SH-SY5Y (cell line): ENCODE measurements at regions not wholly inside any gene's neighbourhood (a gene's known extent, or its start where the extent isn't known, plus 50 kb on each side); places are given as distances from the start of the nearest gene placed in this dataset.

Source experiments
- GATA2 ChIP-seq: IDR thresholded peaks from 2 replicates; pipeline ENCODE4 v1.6.1; 2011; ENCODE audit warnings: mild to moderate bottlenecking, low read depth, low read length
- GATA3 ChIP-seq: IDR thresholded peaks from 2 replicates; pipeline ENCODE4 v1.6.1; 2011; ENCODE audit warnings: low read depth, mild to moderate bottlenecking, low read length, moderate library complexity

DNA sequence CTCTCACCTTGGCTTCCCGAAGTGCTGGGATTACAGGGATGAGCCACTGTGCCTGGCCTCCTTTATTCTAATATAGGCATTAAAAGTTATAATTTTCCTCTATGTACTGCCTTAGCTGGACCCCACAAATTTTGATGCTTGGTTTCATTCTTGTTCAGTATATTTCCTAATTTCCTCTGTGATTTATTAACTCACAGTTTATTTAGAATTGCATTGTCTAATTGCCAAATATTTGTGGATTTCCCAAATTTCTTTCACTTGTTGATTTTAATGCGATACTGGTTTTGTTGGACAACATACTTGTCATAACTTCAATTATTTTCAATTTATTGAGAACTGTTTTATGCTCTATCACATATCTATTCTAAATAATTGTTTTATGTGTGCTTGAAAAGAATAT is 366.0 kb downstream of the OMA1 start:
- no peak for TF ChIP-seq GATA3
- no peak for TF ChIP-seq GATA2

DNA sequence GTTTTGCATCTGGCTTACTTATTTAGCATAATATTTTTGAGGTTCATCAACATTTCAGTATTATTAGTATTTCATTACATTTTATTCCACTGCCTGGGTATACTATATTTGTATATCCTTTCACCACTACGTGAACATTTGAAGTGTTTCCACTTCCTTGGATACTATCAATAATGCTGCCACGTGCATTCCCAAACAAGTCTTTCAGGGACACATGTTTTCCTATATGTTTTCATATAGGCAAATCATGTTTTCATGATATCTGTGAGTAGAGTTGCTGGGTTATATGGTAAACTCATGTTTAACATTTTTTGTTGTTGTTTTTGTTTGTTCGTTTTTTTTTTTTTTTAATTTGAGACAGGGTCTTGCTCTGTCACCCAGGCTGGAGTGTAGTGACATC is 380.1 kb downstream of the OMA1 start:
- TF ChIP-seq GATA2 (no peak), GATA3 (no peak)

GRCh38 chr1:58165073-58165472 is 381.5 kb downstream of the OMA1 start:
- TF ChIP-seq GATA3 (no peak), GATA2 (no peak)

GRCh38 chr1:58162952-58163550 is 383.5 kb downstream of the OMA1 start:
- TF ChIP-seq GATA3 (no peak), GATA2 (no peak)

DNA sequence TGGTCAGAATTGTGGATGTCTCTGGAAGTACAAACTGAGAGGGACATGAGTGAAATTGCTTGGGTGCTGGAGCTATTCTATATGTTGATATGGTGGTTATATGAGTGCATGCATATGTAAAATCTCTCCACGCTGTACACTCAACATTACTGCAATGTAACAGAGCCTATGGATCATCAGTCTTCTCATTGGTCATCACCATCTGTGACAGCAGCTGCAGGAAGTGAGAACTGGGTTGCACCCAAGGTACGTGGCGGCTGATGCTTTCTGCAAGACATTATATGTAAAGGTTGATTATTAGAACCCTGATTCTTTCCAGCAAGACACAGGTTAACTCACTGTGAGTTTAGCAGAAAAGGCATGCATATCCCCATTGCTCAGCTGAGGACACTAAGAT is 387.1 kb downstream of the OMA1 start:
- no peak for TF ChIP-seq GATA3
- TF ChIP-seq GATA2 = no peak

DNA sequence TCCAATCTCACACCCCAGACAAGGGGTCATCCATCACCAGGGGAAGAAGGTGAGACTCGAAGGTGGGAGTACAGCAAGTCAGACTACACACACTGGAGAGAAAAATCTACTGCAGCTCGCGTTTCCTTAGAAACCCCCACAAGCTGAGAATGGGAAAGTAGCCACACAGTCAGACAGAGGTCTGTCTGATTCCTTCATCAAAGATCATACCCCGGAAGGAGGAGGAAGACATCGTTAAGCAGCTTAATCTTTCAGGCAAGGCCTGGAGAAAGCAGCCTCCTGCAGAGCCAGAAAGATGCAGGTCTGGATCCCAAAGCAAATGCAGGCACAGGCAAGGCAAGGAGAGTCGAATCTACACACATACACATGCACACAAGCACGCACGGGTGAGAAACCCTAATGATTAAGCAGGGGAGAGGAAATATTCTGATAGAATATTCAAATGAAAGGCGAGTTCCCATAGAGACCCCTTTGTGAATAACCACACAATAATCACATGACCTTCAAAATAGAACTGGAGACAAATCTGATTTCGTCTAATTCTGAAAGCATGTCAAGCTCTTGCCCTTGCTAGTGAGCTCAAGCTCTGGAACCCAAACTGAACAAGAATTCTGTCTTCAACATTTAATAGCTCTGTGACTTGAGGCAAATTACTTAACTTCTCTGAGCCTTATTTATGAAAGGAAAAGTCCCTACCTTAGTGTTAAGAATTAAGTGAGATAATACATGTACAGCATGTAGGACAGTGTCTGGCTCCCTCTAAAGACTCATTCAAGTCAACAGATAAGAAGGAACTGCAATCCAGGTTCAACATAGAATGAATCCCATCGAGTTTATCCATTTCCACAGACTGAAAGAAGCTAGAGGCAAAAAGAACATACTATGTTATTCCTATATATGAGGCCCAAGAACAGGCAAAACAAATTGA is 387.8 kb downstream of the OMA1 start:
- TF ChIP-seq GATA2 (no peak), GATA3 (no peak)

- TF ChIP-seq GATA3 (no peak), GATA2 (no peak)
Observed at GRCh38 chr1:58158016-58158415, 388.5 kb downstream of the OMA1 start.

- no peak for TF ChIP-seq GATA2
- TF ChIP-seq GATA3 = no peak
Observed at GRCh38 chr1:58157256-58157655, 389.3 kb downstream of the OMA1 start.

DNA sequence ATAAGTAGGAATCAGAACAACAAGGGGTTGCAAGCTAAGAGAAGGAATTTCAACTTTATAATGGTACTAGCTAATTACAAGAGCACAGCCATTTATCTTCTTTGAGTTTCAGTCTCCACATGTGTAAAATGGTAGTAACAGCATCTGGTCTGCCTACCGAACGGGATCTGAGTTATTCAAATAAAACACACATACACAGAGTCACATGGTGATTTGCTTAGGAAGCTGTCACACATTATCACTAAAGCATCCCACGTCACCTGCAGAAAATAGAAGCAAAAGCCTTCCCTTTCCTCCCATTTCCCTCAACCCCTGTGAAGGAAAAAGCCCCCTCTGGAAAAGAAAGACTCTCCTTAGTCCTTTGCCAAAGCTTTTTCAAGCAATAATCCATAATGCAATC is 389.7 kb downstream of the OMA1 start:
- TF ChIP-seq GATA2 (no peak), GATA3 (no peak)

DNA sequence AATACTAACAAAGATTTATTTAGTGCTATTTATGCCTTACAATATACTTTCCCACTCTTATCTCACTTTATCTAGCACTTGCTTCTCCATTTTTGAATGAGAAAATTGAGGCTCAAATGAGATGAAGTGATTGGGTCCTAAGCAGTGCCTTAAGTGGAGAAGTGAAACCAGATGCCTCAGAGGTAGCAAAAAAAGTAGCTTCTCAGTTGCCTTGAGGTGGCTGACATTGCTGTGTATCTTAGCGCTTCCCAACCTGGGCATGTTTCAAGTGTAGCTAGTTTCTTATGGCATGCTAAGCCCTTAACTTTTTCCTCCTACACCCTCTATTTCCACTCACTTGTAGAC is 390.4 kb downstream of the OMA1 start:
- TF ChIP-seq GATA3 (no peak), GATA2 (no peak)

- TF ChIP-seq GATA3 = no peak
- no peak for TF ChIP-seq GATA2
Observed at GRCh38 chr1:58155418-58156123, 391.0 kb downstream of the OMA1 start.

DNA sequence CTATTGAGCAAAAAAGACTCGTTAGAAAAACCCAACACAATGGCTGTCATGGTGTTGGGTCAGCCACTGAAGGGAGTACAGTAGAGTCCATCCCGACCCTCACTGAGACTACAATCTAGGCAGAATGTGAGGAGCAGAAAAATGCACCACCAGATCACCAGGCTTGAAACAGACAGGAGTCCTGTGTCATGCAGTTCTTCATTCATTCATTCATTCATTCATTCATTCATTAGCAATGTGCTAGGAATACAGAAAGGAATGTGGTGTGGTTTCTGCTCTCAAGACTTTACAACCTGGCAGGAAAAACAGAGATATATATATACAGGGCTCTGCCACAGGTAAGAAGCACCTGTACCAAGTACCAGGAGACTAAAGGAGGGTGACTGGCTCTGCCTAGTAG is 392.3 kb downstream of the OMA1 start:
- no peak for TF ChIP-seq GATA2
- TF ChIP-seq GATA3 = no peak

GRCh38 chr1:58152697-58153096 is 393.8 kb downstream of the OMA1 start:
- TF ChIP-seq GATA2 (no peak), GATA3 (no peak)

- TF ChIP-seq GATA2 = no peak
- no peak for TF ChIP-seq GATA3
Observed at GRCh38 chr1:58149271-58149812, 397.2 kb downstream of the OMA1 start.
